Stomach (tissue), 4 donors: ENCODE measurements at regions not wholly inside any gene's neighbourhood (a gene's known extent, or its start where the extent isn't known, plus 50 kb on each side); places are given as distances from the start of the nearest gene placed in this dataset.

Experiments used
- CTCF ChIP-seq, 7 experiments: fragments of 450-650 bp in 4 of 7; fragments of 200-600 bp in 3 of 7; sonication (generic) in 3 of 7; IDR thresholded peaks; one replicate each; pipeline ENCODE4 v1.5.1; 2016 to 2019; ENCODE audit warnings: antibody characterized with exemption in 7 of 7, control low read depth in 2 of 7, mild to moderate bottlenecking in 1 of 7
- POLR2AphosphoS5 ChIP-seq, 3 donors: sonication (generic); formaldehyde crosslinking; IDR thresholded peaks; one replicate each; pipeline ENCODE4 v1.6.1; 2016; ENCODE audit warnings: antibody characterized with exemption in 3 of 3

- no peak for TF ChIP-seq CTCF (IDR thresholded peaks at IDR 0.05)
- TF ChIP-seq POLR2AphosphoS5 (IDR thresholded peaks at IDR 0.05), result no peak
These were observed 674.0 kb downstream of the ZBBX start for GRCh38 chr3:166706094-166706493.
